ENCODE measurements at regions not wholly inside any gene's neighbourhood (a gene's known extent, or its start where the extent isn't known, plus 50 kb on each side); places are given as distances from the start of the nearest gene placed in this dataset.
"Not testable (repeated sequence)": the region's sequence is repeated elsewhere in the genome, so short reads cannot be mapped to it uniquely, and the experiment has no call there.

- DNase-seq = peak; percentile 81
These were observed 192.5 kb upstream of the STK26 start for GRCh38 chrX:131830400-131831184.

GRCh38 chrX:131831185-131831520, 191.9 kb upstream of the STK26 start:
- DNase-seq = no peak

- no peak for DNase-seq
These were observed 186.9 kb upstream of the STK26 start for GRCh38 chrX:131836161-131836560.

GRCh38 chrX:131837325-131837724, 185.8 kb upstream of the STK26 start:
- DNase-seq = no peak

GRCh38 chrX:131840799-131841495, 182.2 kb upstream of the STK26 start:
- no peak for DNase-seq

- DNase-seq = no peak
These were observed 181.3 kb upstream of the STK26 start for GRCh38 chrX:131841496-131842437.

- no peak for DNase-seq
These were observed 179.1 kb upstream of the STK26 start for GRCh38 chrX:131843987-131844386.

- no peak for DNase-seq
These were observed 177.9 kb upstream of the STK26 start for GRCh38 chrX:131845201-131845600.

- DNase-seq = no peak
These were observed 177.3 kb upstream of the STK26 start for GRCh38 chrX:131845771-131846170.

- not testable (repeated sequence) for DNase-seq
These were observed 172.1 kb upstream of the STK26 start for GRCh38 chrX:131850964-131851363.

GRCh38 chrX:131853440-131853839, 169.7 kb upstream of the STK26 start:
- DNase-seq = no peak

GRCh38 chrX:131854581-131854980, 168.5 kb upstream of the STK26 start:
- no peak for DNase-seq

GRCh38 chrX:131861088-131861787, 161.9 kb upstream of the STK26 start:
- no peak for DNase-seq

- no peak for DNase-seq
These were observed 160.8 kb upstream of the STK26 start for GRCh38 chrX:131862321-131862720.

- DNase-seq = no peak
These were observed 153.9 kb upstream of the STK26 start for GRCh38 chrX:131869182-131869581.

GRCh38 chrX:131874300-131874699, 148.8 kb upstream of the STK26 start:
- no peak for DNase-seq

GRCh38 chrX:131875827-131876226, 147.3 kb upstream of the STK26 start:
- not testable (repeated sequence) for DNase-seq

- DNase-seq = no peak
These were observed 141.9 kb upstream of the STK26 start for GRCh38 chrX:131881194-131881593.

GRCh38 chrX:131885042-131885441, 138.1 kb upstream of the STK26 start:
- not testable (repeated sequence) for DNase-seq

GRCh38 chrX:131893857-131894256, 129.2 kb upstream of the STK26 start:
- not testable (repeated sequence) for DNase-seq

GRCh38 chrX:131894995-131895394, 128.1 kb upstream of the STK26 start:
- no peak for DNase-seq

- no peak for DNase-seq
These were observed 127.3 kb upstream of the STK26 start for GRCh38 chrX:131895807-131896206.

GRCh38 chrX:131901546-131901945, 121.6 kb upstream of the STK26 start:
- no peak for DNase-seq
